ENCODE measurements at regions not wholly inside any gene's neighbourhood (a gene's known extent, or its start where the extent isn't known, plus 50 kb on each side); places are given as distances from the start of the nearest gene placed in this dataset.

DNA sequence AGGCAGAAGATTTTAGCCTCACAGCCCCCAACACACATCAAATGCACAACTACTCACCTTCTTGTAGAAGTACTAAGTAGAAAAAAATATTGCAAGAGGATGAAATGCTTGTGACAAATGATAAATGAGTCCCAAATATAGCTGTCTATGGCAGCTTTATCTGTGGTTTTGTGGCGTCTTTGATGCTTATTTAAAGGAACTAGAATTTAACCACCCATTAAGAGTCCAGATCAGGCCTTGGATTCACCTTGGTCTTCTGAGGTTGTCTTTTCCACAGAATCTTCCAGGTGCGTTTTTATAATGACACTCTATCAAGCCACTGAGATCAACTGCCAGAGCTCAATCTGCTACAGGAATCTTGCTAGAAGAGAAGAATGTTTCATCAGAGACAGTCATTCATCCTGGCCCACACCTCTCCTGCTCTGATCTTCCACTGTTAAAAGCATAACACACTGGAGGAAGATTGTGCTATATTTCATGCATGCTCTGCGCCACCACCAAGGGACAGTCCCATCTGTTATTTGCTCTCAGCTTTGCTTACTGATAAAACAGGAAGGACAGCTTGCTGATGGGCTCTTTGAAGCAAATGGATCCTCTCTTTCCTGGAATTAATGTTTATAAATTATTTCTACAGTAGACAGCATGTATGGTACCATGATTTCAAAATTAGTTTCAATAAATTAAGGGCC lies 144.1 kb downstream of the SLC7A11 start:
- TF ChIP-seq, protein P1, sequence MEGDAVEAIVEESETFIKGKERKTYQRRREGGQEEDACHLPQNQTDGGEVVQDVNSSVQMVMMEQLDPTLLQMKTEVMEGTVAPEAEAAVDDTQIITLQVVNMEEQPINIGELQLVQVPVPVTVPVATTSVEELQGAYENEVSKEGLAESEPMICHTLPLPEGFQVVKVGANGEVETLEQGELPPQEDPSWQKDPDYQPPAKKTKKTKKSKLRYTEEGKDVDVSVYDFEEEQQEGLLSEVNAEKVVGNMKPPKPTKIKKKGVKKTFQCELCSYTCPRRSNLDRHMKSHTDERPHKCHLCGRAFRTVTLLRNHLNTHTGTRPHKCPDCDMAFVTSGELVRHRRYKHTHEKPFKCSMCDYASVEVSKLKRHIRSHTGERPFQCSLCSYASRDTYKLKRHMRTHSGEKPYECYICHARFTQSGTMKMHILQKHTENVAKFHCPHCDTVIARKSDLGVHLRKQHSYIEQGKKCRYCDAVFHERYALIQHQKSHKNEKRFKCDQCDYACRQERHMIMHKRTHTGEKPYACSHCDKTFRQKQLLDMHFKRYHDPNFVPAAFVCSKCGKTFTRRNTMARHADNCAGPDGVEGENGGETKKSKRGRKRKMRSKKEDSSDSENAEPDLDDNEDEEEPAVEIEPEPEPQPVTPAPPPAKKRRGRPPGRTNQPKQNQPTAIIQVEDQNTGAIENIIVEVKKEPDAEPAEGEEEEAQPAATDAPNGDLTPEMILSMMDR (conservative IDR thresholded peaks at IDR 0.05; ENCODE audit: low read depth in 2 of 2): no peak
- TF ChIP-seq POLR2AphosphoS5 (IDR thresholded peaks at IDR 0.05; ENCODE audit: low read depth): no peak
- no peak for TF ChIP-seq EZH2phosphoT487 (IDR thresholded peaks at IDR 0.05; ENCODE audit: unreplicated experiment)
- TF ChIP-seq ZNF114 (CRISPR knock-in tag; IDR thresholded peaks at IDR 0.05): no peak
- no peak for TF ChIP-seq EZH2 (IDR thresholded peaks at IDR 0.05; ENCODE audit: low read depth, unreplicated experiment)
- TF ChIP-seq JUNB (IDR thresholded peaks at IDR 0.05; ENCODE audit: unreplicated experiment): no peak
- TF ChIP-seq, protein P2, sequence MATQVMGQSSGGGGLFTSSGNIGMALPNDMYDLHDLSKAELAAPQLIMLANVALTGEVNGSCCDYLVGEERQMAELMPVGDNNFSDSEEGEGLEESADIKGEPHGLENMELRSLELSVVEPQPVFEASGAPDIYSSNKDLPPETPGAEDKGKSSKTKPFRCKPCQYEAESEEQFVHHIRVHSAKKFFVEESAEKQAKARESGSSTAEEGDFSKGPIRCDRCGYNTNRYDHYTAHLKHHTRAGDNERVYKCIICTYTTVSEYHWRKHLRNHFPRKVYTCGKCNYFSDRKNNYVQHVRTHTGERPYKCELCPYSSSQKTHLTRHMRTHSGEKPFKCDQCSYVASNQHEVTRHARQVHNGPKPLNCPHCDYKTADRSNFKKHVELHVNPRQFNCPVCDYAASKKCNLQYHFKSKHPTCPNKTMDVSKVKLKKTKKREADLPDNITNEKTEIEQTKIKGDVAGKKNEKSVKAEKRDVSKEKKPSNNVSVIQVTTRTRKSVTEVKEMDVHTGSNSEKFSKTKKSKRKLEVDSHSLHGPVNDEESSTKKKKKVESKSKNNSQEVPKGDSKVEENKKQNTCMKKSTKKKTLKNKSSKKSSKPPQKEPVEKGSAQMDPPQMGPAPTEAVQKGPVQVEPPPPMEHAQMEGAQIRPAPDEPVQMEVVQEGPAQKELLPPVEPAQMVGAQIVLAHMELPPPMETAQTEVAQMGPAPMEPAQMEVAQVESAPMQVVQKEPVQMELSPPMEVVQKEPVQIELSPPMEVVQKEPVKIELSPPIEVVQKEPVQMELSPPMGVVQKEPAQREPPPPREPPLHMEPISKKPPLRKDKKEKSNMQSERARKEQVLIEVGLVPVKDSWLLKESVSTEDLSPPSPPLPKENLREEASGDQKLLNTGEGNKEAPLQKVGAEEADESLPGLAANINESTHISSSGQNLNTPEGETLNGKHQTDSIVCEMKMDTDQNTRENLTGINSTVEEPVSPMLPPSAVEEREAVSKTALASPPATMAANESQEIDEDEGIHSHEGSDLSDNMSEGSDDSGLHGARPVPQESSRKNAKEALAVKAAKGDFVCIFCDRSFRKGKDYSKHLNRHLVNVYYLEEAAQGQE (IDR thresholded peaks at IDR 0.05; ENCODE audit: unreplicated experiment): no peak
